Prostate gland (tissue), 2 donors: ENCODE measurements at regions not wholly inside any gene's neighbourhood (a gene's known extent, or its start where the extent isn't known, plus 50 kb on each side); places are given as distances from the start of the nearest gene placed in this dataset.
"Not testable (repeated sequence)": the region's sequence is repeated elsewhere in the genome, so short reads cannot be mapped to it uniquely, and the experiment has no call there.

Experiments used
- DNase-seq: peaks from one replicate; pipeline ENCODE4 v3.0.0-alpha.2; 2019; ENCODE audit warnings: low spot score
- H3K27ac ChIP-seq, 2 donors: fragments of 200-600 bp; sonication (generic); 2 replicates each; pipeline ENCODE4 v1.5.1; 2017 to 2019
- H3K27me3 ChIP-seq: fragments of 200-600 bp; sonication (generic); replicated peaks from 2 replicates; pipeline ENCODE4 v1.5.1; 2019; ENCODE audit not compliant: insufficient read depth
- H3K36me3 ChIP-seq, 2 donors: fragments of 200-600 bp; sonication (generic); 1 replicate in 1 of 2; 2 replicates in 1 of 2; pipeline versions ENCODE4 v1.5.1 to v1.8.1; 2017 to 2019
- H3K4me1 ChIP-seq: fragments of 200-600 bp; sonication (generic); replicated peaks from 2 replicates; pipeline ENCODE4 v1.5.1; 2019
- H3K4me3 ChIP-seq, 2 donors: fragments of 200-600 bp; sonication (generic); 2 replicates each; pipeline ENCODE4 v1.5.1; 2017 to 2019
- H3K9me3 ChIP-seq: fragments of 200-600 bp; sonication (generic); 2 replicates; pipeline ENCODE4 v1.5.1; 2017
- CTCF ChIP-seq, 4 experiments: fragments of 200-600 bp in 2 of 4; fragments of 450-650 bp in 2 of 4; sonication (generic) in 2 of 4; IDR thresholded peaks; 1 replicate in 3 of 4; 2 replicates in 1 of 4; pipeline ENCODE4 v1.5.1; 2016 to 2019; ENCODE audit warnings: antibody characterized with exemption in 4 of 4, mild to moderate bottlenecking in 2 of 4, moderate library complexity in 2 of 4
- POLR2A ChIP-seq: fragments of 450-650 bp; IDR thresholded peaks from one replicate; pipeline ENCODE4 v1.6.1; 2016; ENCODE audit warnings: antibody characterized with exemption, mild to moderate bottlenecking
- POLR2AphosphoS5 ChIP-seq: sonication (generic); formaldehyde crosslinking; IDR thresholded peaks from one replicate; pipeline ENCODE4 v1.6.1; 2017; ENCODE audit warnings: antibody characterized with exemption
- WGBS: methylation state at CpG from one replicate; pipeline ENCODE4 v1.1.5; 2018; 5-methylcytosine and 5-hydroxymethylcytosine counted together
- intact Hi-C: fragments of 100-400 bp; cut with DNase I; formaldehyde crosslinking; loops from one replicate; pipeline ENCODE4 v1.14.2; 2022

DNA sequence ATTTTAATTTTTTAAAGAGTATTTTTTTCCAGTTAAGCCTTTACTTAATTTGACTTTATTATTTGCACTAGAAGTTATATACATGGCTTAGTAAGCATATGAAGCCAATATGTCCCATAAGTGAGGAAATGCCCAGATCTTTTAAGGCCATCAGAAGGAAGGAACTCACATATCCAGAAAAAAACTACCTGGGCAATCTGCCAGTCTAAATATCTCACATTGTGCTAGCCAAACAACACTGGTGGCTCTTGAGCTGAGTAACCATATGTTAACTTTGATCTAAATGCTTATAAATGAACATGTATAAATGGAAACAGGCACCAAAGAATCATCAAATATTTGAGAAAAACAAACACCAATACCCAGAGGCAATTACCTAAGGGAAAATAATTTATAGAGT lies 138.6 kb upstream of the APOOL start:
- no peak overlapping the region for H3K27ac ChIP-seq
- no peak overlapping the region for H3K4me3 ChIP-seq
- no peaks in the 10 kb centered on the region for H3K27me3 ChIP-seq
- intact Hi-C loops, result no loop called here
- H3K36me3 ChIP-seq, result no peaks in the 10 kb centered on the region
- H3K9me3 ChIP-seq, result no peaks in the 10 kb centered on the region
- no peak for TF ChIP-seq CTCF (IDR thresholded peaks at IDR 0.05)
- TF ChIP-seq POLR2A, result no peak
- no peak for TF ChIP-seq POLR2AphosphoS5
- DNase-seq, result no peak
- H3K4me1 ChIP-seq, result no peaks in the 10 kb centered on the region

- H3K36me3 ChIP-seq, DNase-seq, H3K27me3 ChIP-seq, H3K4me3 ChIP-seq, H3K27ac ChIP-seq, H3K9me3 ChIP-seq, H3K4me1 ChIP-seq, intact Hi-C loops: not testable (repeated sequence)
- WGBS, result 91% methylated on average over 1 of the region's 1 CpG
These were observed 133.4 kb upstream of the APOOL start for GRCh38 chrX:84870281-84870680.

DNA sequence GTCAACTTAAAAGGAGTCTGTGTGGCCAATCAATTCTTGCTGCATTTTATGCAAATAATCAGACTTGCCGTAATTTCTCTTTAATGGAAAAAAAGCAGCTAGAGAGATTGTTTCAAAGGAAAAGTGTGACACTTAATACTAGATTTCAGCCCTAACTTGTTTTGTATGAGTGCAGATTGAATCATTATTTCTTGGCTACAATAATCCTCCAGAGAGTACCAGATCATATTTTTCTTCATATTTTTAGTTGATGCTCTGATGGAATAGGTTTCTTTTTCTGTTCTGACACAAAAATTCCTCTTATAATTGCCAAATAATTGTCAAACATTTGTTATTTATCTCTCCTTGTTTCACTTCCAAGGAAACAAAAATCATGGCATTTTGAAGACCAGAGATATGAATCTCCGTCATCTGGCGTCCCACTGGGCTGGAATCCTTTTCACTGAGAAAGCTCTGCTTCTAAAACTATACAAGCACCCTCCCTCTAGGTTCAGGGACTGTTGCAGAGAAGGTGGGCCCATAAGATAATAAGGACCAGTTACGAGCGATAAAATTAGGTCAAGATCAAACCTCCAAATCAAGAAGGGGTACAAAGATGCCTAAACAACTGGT lies 131.4 kb upstream of the APOOL start:
- H3K27ac ChIP-seq, H3K36me3 ChIP-seq, DNase-seq, H3K27me3 ChIP-seq, intact Hi-C loops, H3K9me3 ChIP-seq, H3K4me1 ChIP-seq, H3K4me3 ChIP-seq: not testable (repeated sequence)
- 39% methylated on average over 5 of the region's 5 CpGs for whole genome bisulfite sequencing

GRCh38 chrX:84873176-84873575 lies 130.5 kb upstream of the APOOL start:
- H3K27ac ChIP-seq, result no peak overlapping the region
- no peak for TF ChIP-seq CTCF (IDR thresholded peaks at IDR 0.05)
- TF ChIP-seq POLR2A, result no peak
- no peak for TF ChIP-seq POLR2AphosphoS5

GRCh38 chrX:84876876-84877275 lies 126.8 kb upstream of the APOOL start:
- no peaks in the 10 kb centered on the region for H3K36me3 ChIP-seq

More at GRCh38 chrX:84873176-84873575, 130.5 kb upstream of the APOOL start:
- WGBS, result 31% methylated on average over 3 of the region's 3 CpGs
- no peak for DNase-seq
- no peaks in the 10 kb centered on the region for H3K9me3 ChIP-seq
- H3K4me3 ChIP-seq, result no peak overlapping the region
- no peaks in the 10 kb centered on the region for H3K4me1 ChIP-seq
- intact Hi-C loops, result no loop called here
- H3K27me3 ChIP-seq, result no peaks in the 10 kb centered on the region
- no peaks in the 10 kb centered on the region for H3K36me3 ChIP-seq

More at GRCh38 chrX:84876876-84877275, 126.8 kb upstream of the APOOL start:
- no peaks in the 10 kb centered on the region for H3K4me1 ChIP-seq
- no peak overlapping the region for H3K4me3 ChIP-seq
- TF ChIP-seq POLR2A (no peak), POLR2AphosphoS5 (no peak), CTCF (IDR thresholded peaks at IDR 0.05) (no peak)
- H3K9me3 ChIP-seq, result no peaks in the 10 kb centered on the region
- no peak overlapping the region for H3K27ac ChIP-seq
- intact Hi-C loops, result no loop called here
- no peaks in the 10 kb centered on the region for H3K27me3 ChIP-seq
- no peak for DNase-seq
